ENCODE measurements at regions not wholly inside any gene's neighbourhood (a gene's known extent, or its start where the extent isn't known, plus 50 kb on each side); places are given as distances from the start of the nearest gene placed in this dataset.

- TF ChIP-seq ZBTB7A (IDR thresholded peaks at IDR 0.05; ENCODE audit: low read depth) (no peak), FOXM1 (IDR thresholded peaks at IDR 0.05; ENCODE audit: borderline replicate concordance, low read depth) (no peak), EP300 (IDR thresholded peaks at IDR 0.05; ENCODE audit: borderline replicate concordance) (no peak), TEAD4 (IDR thresholded peaks at IDR 0.05) (no peak)
Measured at GRCh38 chr1:213530611-213531320, 457.0 kb upstream of the PROX1 start.

GRCh38 chr1:213531369-213532310, 456.1 kb upstream of the PROX1 start:
- TF ChIP-seq CEBPB (IDR thresholded peaks at IDR 0.05) (no peak), USF1 (IDR thresholded peaks at IDR 0.05) (no peak), FOXM1 (IDR thresholded peaks at IDR 0.05; ENCODE audit: borderline replicate concordance, low read depth) (no peak), REST (IDR thresholded peaks at IDR 0.05; ENCODE audit: low read depth) (no peak), CREB1 (IDR thresholded peaks at IDR 0.05; ENCODE audit: low read depth) (no peak), EP300 (IDR thresholded peaks at IDR 0.05; ENCODE audit: borderline replicate concordance) (no peak)

GRCh38 chr1:213533125-213533524, 454.6 kb upstream of the PROX1 start:
- TF ChIP-seq ZBTB7A (IDR thresholded peaks at IDR 0.05; ENCODE audit: low read depth) (no peak), TCF12 (IDR thresholded peaks at IDR 0.05; ENCODE audit: low read depth) (no peak), RAD21 (IDR thresholded peaks at IDR 0.05; ENCODE audit: low read depth) (no peak), FOXM1 (IDR thresholded peaks at IDR 0.05; ENCODE audit: borderline replicate concordance, low read depth) (no peak), TAF1 (IDR thresholded peaks at IDR 0.05; ENCODE audit: low read depth) (no peak), CREB1 (IDR thresholded peaks at IDR 0.05; ENCODE audit: low read depth) (no peak), CEBPB (IDR thresholded peaks at IDR 0.05) (no peak), REST (IDR thresholded peaks at IDR 0.05; ENCODE audit: low read depth) (no peak), NFIC (IDR thresholded peaks at IDR 0.05) (no peak)

GRCh38 chr1:213535679-213536078, 452.1 kb upstream of the PROX1 start:
- TF ChIP-seq TEAD4 (IDR thresholded peaks at IDR 0.05) (no peak), CEBPB (IDR thresholded peaks at IDR 0.05) (no peak), TCF12 (IDR thresholded peaks at IDR 0.05; ENCODE audit: low read depth) (no peak), FOXM1 (IDR thresholded peaks at IDR 0.05; ENCODE audit: borderline replicate concordance, low read depth) (no peak), RAD21 (IDR thresholded peaks at IDR 0.05; ENCODE audit: low read depth) (no peak), EGR1 (IDR thresholded peaks at IDR 0.05) (no peak), YY1 (IDR thresholded peaks at IDR 0.05; ENCODE audit: low read depth) (no peak), ZBTB7A (IDR thresholded peaks at IDR 0.05; ENCODE audit: low read depth) (no peak), NFIC (IDR thresholded peaks at IDR 0.05) (no peak), REST (IDR thresholded peaks at IDR 0.05; ENCODE audit: low read depth) (no peak), USF1 (IDR thresholded peaks at IDR 0.05) (no peak)

GRCh38 chr1:213538251-213538650, 449.5 kb upstream of the PROX1 start:
- TF ChIP-seq TCF12 (IDR thresholded peaks at IDR 0.05; ENCODE audit: low read depth) (no peak), REST (IDR thresholded peaks at IDR 0.05; ENCODE audit: low read depth) (no peak), CREB1 (IDR thresholded peaks at IDR 0.05; ENCODE audit: low read depth) (no peak), EP300 (IDR thresholded peaks at IDR 0.05; ENCODE audit: borderline replicate concordance) (no peak), YY1 (IDR thresholded peaks at IDR 0.05; ENCODE audit: low read depth) (no peak), RAD21 (IDR thresholded peaks at IDR 0.05; ENCODE audit: low read depth) (no peak), MAX (IDR thresholded peaks at IDR 0.05) (no peak), TAF1 (IDR thresholded peaks at IDR 0.05; ENCODE audit: low read depth) (no peak), ZBTB7A (IDR thresholded peaks at IDR 0.05; ENCODE audit: low read depth) (no peak), EGR1 (IDR thresholded peaks at IDR 0.05) (no peak), CEBPB (IDR thresholded peaks at IDR 0.05) (no peak), NFIC (IDR thresholded peaks at IDR 0.05) (no peak), FOXM1 (IDR thresholded peaks at IDR 0.05; ENCODE audit: borderline replicate concordance, low read depth) (no peak), USF1 (IDR thresholded peaks at IDR 0.05) (no peak), TEAD4 (IDR thresholded peaks at IDR 0.05) (no peak)

All from Ishikawa (cell line).